GM12878 (cell line): ENCODE measurements at regions not wholly inside any gene's neighbourhood (a gene's known extent, or its start where the extent isn't known, plus 50 kb on each side); places are given as distances from the start of the nearest gene placed in this dataset.

Experiments
- BRCA1 ChIP-seq: IDR thresholded peaks from 2 replicates; pipeline ENCODE4 v1.6.1; 2011; ENCODE audit warnings: low read depth, low read length, improper control_type of control experiment
- EGR1 ChIP-seq, 2 experiments: IDR thresholded peaks; 1 replicate in 1 of 2; 2 replicates in 1 of 2; pipeline ENCODE4 v1.6.1; 2011 to 2012; ENCODE audit warnings: low read depth in 2 of 2, low read length in 2 of 2, borderline replicate concordance in 1 of 2, mild to moderate bottlenecking in 1 of 2, moderate library complexity in 1 of 2
- GABPA ChIP-seq: IDR thresholded peaks from 2 replicates; pipeline ENCODE4 v1.6.1; 2014; ENCODE audit warnings: antibody characterized with exemption, low read depth, mild to moderate bottlenecking, inconsistent platforms
- HDGF ChIP-seq: fragments of 450-650 bp; IDR thresholded peaks from 2 replicates; pipeline ENCODE4 v1.6.1; 2016; ENCODE audit warnings: antibody characterized with exemption
- NFIC ChIP-seq: IDR thresholded peaks from 2 replicates; pipeline ENCODE4 v1.6.1; 2012; ENCODE audit warnings: low read depth, mild to moderate bottlenecking, inconsistent platforms, low read length, moderate library complexity
- NFXL1 ChIP-seq: fragments of 450-650 bp; IDR thresholded peaks from 2 replicates; pipeline ENCODE4 v1.6.1; 2017; ENCODE audit warnings: antibody characterized with exemption, mild to moderate bottlenecking, borderline replicate concordance
- NKRF ChIP-seq: fragments of 450-650 bp; conservative IDR thresholded peaks from 2 replicates; pipeline ENCODE4 v1.6.1; 2017; ENCODE audit warnings: mild to moderate bottlenecking, moderate library complexity
- NR2F1 ChIP-seq: fragments of 450-650 bp; conservative IDR thresholded peaks from 2 replicates; pipeline ENCODE4 v1.6.1; 2017; ENCODE audit warnings: mild to moderate bottlenecking
- PAX5 ChIP-seq: IDR thresholded peaks from 2 replicates; pipeline ENCODE4 v1.6.1; 2011; ENCODE audit warnings: low read depth, low read length, borderline replicate concordance
- RB1 ChIP-seq: fragments of 450-650 bp; formaldehyde crosslinking; IDR thresholded peaks from 2 replicates; pipeline ENCODE4 v1.6.1; 2017; ENCODE audit warnings: mild to moderate bottlenecking, borderline replicate concordance
- SKIL ChIP-seq: fragments of 450-650 bp; IDR thresholded peaks from 2 replicates; pipeline ENCODE4 v1.6.1; 2017; ENCODE audit warnings: mild to moderate bottlenecking, low read depth, inconsistent platforms; ENCODE audit not compliant: poor library complexity, severe bottlenecking
- SMAD1 ChIP-seq: fragments of 450-650 bp; IDR thresholded peaks from 2 replicates; pipeline ENCODE4 v1.6.1; 2018; ENCODE audit warnings: mild to moderate bottlenecking, low read depth; ENCODE audit not compliant: partially characterized antibody
- SPI1 ChIP-seq: IDR thresholded peaks from 2 replicates; pipeline ENCODE4 v1.6.1; 2011; ENCODE audit warnings: low read depth, mild to moderate bottlenecking, low read length, moderate library complexity, borderline replicate concordance; ENCODE audit not compliant: insufficient read depth
- ZBED1 ChIP-seq: IDR thresholded peaks from 2 replicates; pipeline ENCODE4 v1.6.1; 2016; ENCODE audit warnings: borderline replicate concordance
- TF ChIP-seq, protein P1 (sequence below): fragments of 450-650 bp; IDR thresholded peaks from 2 replicates; pipeline ENCODE4 v1.6.1; 2017; ENCODE audit warnings: low read depth, mild to moderate bottlenecking, moderate library complexity
- TF ChIP-seq, protein P2 (sequence below): IDR thresholded peaks from 2 replicates; pipeline ENCODE4 v1.6.1; 2012; ENCODE audit warnings: low read depth, low read length, improper control_type of control experiment
- TF ChIP-seq, protein P3 (sequence below): fragments of 450-650 bp; IDR thresholded peaks from 2 replicates; pipeline ENCODE4 v1.6.1; 2018; ENCODE audit warnings: mild to moderate bottlenecking, low read depth, moderate library complexity; ENCODE audit not compliant: partially characterized antibody
- TF ChIP-seq, protein P4 (sequence below): fragments of 450-650 bp; IDR thresholded peaks from 2 replicates; pipeline ENCODE4 v1.6.1; 2016; ENCODE audit warnings: mild to moderate bottlenecking

DNA sequence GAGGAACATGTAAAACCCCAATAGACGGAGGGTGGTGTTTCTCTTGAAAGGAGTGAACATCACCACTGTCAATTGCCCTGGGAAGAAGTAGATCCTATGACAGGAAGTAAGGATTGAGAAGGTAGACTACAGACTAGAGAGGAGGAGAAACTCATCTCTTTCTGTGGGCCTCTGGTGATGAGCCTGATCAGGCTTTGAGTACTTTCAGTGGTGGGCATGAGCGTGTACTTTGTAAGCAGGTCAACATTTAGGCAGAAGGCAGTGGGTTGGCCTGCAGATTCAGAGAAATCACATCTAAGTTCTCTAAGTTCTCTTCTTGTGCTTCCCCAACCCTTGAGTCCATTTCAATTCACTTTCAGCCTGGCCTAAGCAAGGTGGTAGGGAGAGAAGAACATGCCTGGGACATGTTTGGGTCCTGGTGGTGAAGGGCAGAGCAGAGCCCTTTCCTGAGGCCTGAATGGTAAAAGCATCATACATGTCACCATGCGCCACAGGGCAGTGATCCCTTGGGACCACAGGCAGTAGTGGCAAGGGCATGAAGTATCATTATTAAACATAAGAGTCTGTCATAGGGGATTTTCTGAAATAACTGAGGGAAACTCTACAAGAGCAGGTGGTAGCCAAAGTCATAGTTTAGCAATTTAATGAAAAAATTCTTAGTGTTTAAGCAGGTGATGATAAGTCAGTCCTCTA is 56.4 kb upstream of the ANKRD1 start (continued):
- TF ChIP-seq, protein P1, sequence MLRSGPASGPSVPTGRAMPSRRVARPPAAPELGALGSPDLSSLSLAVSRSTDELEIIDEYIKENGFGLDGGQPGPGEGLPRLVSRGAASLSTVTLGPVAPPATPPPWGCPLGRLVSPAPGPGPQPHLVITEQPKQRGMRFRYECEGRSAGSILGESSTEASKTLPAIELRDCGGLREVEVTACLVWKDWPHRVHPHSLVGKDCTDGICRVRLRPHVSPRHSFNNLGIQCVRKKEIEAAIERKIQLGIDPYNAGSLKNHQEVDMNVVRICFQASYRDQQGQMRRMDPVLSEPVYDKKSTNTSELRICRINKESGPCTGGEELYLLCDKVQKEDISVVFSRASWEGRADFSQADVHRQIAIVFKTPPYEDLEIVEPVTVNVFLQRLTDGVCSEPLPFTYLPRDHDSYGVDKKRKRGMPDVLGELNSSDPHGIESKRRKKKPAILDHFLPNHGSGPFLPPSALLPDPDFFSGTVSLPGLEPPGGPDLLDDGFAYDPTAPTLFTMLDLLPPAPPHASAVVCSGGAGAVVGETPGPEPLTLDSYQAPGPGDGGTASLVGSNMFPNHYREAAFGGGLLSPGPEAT, result no peak
- TF ChIP-seq, protein P2, sequence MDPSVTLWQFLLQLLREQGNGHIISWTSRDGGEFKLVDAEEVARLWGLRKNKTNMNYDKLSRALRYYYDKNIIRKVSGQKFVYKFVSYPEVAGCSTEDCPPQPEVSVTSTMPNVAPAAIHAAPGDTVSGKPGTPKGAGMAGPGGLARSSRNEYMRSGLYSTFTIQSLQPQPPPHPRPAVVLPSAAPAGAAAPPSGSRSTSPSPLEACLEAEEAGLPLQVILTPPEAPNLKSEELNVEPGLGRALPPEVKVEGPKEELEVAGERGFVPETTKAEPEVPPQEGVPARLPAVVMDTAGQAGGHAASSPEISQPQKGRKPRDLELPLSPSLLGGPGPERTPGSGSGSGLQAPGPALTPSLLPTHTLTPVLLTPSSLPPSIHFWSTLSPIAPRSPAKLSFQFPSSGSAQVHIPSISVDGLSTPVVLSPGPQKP, result no peak
- TF ChIP-seq, protein P3, sequence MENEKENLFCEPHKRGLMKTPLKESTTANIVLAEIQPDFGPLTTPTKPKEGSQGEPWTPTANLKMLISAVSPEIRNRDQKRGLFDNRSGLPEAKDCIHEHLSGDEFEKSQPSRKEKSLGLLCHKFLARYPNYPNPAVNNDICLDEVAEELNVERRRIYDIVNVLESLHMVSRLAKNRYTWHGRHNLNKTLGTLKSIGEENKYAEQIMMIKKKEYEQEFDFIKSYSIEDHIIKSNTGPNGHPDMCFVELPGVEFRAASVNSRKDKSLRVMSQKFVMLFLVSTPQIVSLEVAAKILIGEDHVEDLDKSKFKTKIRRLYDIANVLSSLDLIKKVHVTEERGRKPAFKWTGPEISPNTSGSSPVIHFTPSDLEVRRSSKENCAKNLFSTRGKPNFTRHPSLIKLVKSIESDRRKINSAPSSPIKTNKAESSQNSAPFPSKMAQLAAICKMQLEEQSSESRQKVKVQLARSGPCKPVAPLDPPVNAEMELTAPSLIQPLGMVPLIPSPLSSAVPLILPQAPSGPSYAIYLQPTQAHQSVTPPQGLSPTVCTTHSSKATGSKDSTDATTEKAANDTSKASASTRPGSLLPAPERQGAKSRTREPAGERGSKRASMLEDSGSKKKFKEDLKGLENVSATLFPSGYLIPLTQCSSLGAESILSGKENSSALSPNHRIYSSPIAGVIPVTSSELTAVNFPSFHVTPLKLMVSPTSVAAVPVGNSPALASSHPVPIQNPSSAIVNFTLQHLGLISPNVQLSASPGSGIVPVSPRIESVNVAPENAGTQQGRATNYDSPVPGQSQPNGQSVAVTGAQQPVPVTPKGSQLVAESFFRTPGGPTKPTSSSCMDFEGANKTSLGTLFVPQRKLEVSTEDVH, result no peak
- TF ChIP-seq NKRF (no peak), RB1 (no peak; the same call in 1 of the 2 replicates), NFIC (0 out of 2 replicates have a peak, but pooled peaks have one; percentile 60), ZBED1 (peak; percentile 42; the same call in 1 of the 2 replicates), SPI1 (no peak), SKIL (no peak), PAX5 (no peak), SMAD1 (no peak), NR2F1 (0 out of 2 replicates have a peak, but pooled peaks have one; percentile 24), HDGF (0 out of 2 replicates have a peak, but pooled peaks have one; percentile 32), GABPA (no peak), EGR1 (IDR thresholded peaks at IDR 0.05; ENCODE audit: borderline replicate concordance in 1 of 2, low read depth in 2 of 2, low read length in 2 of 2) (no peak), BRCA1 (no peak), NFXL1 (no peak)
- TF ChIP-seq, protein P4, sequence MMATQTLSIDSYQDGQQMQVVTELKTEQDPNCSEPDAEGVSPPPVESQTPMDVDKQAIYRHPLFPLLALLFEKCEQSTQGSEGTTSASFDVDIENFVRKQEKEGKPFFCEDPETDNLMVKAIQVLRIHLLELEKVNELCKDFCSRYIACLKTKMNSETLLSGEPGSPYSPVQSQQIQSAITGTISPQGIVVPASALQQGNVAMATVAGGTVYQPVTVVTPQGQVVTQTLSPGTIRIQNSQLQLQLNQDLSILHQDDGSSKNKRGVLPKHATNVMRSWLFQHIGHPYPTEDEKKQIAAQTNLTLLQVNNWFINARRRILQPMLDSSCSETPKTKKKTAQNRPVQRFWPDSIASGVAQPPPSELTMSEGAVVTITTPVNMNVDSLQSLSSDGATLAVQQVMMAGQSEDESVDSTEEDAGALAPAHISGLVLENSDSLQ, result no peak
